HG02885 (cell line): ENCODE measurements at regions not wholly inside any gene's neighbourhood (a gene's known extent, or its start where the extent isn't known, plus 50 kb on each side); places are given as distances from the start of the nearest gene placed in this dataset.

Source experiments
- ATAC-seq: cut with Tn5 transposase; IDR thresholded peaks from one replicate; pipeline ENCODE4 v1.9.1; 2021; ENCODE audit warnings: mild to moderate bottlenecking; ENCODE audit not compliant: unreplicated experiment, poor library complexity

DNA sequence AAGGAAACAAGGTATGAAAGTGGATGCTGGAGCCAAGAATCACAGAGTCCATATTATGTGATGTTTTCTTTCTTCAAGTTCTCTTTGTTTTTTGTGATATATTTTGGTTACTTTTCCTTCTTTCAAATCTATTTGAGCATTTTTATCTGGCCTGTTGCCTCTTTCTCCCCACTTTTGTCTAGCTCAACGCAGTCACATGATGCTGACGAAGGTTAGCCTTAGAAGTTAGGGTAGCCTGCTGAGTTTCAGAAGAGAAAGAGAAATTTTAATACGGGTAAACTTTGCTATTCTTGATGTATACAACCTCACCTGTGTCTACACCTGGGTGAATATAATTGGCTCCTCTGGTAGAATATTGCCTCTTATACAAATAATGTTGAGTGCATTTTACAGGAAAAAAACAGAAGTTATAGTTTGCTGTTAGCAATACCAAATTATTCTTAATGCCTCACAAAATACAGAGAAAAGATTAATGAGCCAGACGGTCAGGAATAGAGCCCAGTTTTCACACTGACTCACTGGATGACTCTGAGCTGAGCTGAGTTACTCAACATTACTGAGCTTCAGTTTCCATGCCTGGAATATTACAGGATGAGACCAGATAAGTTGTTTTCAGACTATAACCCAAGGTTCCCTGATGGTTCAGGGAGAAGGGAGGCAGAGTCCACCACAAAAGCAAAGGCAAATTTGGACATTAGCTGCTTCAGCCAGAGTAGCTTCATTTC is 161.6 kb upstream of the BDNF start:
- no peak for ATAC-seq

DNA sequence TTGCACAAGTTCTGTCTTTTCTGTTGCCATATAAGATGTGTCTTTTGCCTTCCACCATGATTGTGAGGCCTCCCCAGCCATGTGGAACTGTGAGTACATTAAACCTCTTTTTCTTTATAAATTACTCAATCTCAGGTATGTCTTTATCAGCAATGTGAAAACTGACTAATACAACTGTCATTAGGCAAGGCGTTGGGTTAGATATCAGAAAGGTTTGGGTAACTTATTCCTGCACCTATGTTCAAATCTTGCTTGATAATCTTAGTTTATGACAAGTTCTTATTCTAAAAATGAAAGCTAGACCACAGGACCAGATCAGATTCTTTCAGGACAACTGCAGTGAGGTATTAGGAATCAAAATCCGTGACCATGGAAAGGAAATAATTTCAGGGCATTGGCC is 160.6 kb upstream of the BDNF start:
- no peak for ATAC-seq

DNA sequence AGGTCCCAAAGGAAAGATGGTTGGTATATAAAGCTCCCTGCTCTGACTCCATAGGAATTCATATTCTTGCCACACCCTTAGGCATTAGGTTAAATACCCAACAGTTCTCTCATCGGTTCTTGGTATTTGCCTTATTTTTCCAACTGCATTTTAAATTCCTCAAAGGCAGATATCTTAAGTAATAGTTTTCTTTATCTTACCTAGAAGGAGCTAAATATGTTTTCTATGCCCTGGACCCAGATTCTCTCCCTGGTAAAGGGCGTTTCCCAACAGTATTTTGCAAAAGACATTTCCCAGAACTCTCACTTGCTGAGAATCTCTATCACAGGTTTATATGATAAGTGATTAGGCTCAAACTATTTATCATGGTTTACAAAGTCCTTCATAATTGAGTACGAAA is 158.6 kb upstream of the BDNF start:
- no peak for ATAC-seq

DNA sequence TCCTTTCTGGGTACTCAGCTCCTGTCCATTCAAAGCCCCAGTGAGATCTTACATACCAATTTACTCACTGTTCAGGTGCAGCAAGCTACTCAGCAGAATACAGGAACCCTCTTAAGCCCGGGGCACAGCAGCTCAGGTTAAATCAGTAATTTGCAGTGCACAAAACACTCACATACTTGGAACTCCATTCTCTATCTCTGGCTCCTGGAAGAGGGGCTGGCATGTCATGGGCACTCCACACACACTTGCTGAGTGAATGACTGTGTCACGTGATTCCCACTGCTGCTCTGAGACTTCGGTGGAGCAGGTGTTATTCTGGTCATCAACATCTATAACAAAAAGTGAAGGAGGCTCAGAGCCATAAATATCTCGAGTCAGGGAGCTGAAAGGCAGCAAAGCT is 157.3 kb upstream of the BDNF start:
- no peak for ATAC-seq

DNA sequence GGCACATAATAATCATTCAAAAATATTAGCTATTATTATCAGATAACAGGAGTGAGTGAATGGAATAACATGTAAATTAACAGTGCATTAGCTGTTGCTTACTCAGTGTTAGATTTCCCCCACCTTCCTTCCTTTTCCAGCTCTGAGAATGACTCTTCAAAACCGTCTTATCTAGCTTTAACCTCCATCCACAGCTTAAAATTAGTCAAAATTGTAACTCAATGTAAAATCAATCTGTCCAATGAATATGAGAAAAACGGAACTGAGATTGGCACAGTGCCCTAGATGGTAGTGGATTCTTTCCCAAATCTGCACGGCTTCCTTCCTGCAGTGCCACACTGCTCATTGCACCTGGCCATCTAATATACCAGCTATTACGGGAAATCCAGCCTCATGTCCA is 156.8 kb upstream of the BDNF start:
- ATAC-seq, result no peak

DNA sequence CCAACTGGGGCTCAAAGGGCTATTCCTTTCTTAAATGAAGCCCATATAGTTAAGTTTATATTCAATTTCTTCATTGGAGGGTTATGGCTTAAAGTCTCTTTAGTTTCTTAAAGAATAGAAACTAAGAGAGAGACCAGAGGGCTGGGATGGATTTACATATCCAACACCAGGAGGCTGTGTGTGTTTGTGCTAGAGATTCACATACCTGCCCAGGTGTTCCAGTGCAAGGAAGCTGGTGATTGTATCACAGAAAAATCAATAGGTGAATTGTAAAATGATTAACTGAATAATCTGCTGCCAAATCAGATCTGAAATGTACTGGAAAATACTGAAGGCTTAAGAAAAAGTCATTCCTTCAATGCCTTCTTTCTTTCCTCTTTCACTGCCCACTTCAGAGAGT is 148.2 kb upstream of the BDNF start:
- no peak for ATAC-seq

DNA sequence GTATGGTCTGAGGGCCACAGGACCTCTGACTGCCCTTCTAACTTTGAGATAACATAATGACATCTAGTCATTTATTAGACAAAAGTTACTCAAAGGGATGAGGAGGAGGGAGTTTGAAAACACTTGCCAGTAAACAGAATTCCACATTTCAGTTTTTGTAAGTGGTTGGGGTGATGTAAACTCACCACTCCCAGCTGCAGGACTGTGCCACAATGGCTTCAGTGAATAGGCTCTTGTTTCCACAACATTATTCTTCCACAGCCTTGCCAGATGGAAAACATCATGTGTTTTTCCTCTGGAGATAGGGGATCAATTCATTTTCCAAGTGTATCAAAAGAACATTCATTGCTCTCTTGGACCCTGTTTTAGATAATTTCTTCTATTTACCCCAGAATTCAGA is 147.2 kb upstream of the BDNF start:
- ATAC-seq, result no peak

DNA sequence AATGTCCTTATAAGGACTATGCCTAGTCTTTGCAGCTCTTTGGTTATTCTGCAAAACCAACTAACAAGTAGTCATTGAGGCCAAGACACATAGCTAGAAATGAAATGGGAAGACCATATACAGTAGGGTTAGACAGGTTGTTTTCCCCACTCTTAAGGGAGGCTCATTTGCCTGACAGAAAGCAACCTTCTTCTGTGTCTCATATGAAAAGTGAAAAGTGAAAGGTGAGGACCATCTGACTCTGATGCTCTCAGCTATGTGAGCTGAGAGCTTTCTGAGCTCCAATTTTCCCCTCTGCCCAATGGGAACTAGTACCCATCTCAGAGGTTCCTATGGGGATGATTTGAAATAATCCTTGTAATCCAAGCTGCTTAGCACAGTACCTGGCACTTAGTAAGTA is 142.0 kb upstream of the BDNF start:
- no peak for ATAC-seq

DNA sequence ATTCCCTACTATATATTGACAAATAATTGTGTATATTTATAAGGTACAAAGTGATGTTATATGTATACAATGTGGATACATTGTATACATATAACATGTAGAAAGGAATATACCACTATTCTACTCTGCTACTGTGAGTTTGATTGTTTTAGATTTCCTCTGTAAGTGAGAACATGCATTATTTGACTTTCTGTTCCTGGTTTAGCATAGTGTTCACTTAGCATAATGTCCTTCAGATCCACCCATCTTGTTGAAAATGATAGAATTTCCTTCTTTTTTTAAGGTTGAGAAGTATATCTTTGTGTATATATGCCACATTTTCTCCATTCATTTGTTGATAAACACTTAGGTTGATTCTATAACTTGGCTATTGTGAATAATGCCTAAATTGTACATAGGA is 140.8 kb upstream of the BDNF start:
- no peak for ATAC-seq

DNA sequence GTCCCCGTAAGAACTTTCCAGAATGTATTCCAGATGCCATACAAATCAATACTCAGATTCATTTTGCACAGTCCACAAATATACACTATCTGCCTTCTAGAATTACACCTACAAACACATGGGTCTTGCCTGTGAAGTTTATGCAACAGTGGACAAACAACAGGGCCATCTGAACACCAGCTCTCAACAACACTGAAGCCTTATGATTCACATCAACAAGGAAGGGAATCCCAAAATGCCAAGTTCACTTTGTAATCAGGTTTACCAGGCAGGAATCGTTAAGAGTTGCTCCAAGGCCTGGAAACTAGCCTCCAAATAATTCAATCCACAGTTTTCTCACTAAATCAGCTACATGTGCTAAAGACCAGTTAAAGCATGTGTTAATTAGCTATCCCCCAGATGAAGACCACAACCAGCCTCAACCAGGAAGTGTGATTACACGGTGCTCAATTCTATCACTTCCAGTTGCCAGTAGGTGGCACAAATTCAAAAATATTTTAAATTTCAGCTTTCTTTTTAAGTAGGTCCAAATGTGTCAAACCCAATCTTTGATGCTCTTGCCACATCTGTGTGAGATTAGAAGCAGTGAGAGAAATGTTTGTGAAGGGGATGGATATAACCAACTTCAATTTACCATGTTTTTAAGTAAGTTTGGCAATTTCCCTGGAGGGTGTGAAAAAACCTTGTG is 139.1 kb upstream of the BDNF start:
- no peak for ATAC-seq

DNA sequence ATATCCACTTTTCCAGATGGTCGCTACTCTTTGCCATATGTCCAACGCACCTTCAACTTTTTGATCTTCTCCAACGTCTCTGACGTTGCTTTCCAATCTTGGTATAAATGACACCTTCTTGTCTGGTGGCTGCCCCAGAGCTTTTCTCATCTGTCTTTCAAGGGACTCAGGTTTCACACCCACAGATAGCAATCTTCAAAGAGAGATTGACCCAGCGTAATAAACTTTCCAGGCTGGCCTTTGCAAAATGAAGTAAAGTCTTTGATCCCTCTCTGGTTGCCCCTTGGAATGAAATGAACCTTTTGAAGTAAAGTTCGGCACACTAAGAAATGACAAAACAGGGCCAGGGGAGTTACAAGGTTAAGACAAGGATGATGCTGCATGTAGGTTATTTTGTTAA is 138.4 kb upstream of the BDNF start:
- ATAC-seq, result no peak

DNA sequence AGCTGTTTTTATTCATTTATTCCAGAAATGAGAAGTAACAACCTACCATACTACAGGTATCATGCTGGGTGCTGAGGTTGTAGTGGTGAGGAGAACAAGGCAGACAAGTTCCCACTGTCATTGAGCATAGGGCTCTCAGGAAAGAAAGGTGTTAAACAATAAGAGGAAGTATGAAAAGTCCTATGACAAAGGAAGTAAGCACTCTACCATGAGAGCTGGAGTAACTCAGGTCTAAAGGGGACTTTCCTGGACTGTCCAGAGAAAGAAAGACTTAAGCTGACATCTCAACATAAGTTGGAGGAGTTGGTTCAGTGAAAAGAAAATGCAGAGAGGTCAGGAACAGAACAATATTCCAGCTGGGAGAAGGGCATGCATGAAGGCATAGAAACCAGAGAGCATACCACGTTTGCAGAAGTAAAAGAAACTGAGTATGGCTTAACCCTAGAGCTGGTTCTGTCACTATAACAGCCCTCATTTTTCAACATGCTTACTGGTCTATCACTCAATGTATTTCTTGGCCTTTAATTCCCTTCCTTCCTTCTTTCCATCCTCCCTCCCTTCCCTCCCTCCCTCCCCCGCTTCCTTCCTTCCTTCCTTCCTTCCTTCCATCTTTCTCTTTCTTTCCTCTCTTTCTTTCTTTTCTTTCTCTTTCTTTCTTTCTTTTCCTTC is 137.8 kb upstream of the BDNF start:
- ATAC-seq, result peak; percentile 89

DNA sequence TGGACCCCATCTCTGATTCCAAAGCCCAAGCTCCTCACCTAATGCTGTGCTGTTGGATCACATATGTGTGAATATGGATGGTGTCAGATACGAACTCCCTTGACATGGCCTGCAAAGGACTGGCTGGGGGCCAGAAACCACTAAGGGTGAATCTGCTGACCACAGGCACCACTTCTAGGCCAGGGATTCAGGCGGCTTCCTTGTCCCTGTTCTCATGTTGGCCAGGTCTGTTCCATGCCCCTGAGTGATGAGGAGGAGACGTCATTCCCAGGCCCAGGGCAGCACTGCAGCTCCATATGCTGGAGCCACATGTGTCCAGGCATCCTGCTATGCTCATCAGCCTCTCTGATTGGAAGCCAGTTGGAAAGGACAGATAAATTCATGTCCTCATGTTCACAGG is 130.0 kb upstream of the BDNF start:
- no peak for ATAC-seq

DNA sequence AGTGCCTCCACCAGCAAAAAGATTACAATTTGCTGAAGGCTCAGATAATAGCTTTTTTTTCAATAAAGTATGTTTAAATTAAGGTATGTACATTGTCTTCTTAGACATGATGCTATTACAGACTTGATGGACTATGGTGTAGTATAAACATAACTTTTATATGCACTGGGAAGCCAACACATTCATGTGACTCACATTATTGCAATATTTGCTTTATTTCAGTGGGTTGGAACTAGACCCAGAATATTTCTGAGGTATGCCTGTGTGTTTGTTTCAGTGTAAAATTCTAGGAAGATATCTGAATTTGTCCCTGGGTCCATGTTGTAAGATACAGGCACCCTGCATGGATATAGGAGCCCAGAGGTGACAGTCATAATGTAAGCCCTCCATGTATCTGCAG is 120.0 kb upstream of the BDNF start:
- no peak for ATAC-seq

DNA sequence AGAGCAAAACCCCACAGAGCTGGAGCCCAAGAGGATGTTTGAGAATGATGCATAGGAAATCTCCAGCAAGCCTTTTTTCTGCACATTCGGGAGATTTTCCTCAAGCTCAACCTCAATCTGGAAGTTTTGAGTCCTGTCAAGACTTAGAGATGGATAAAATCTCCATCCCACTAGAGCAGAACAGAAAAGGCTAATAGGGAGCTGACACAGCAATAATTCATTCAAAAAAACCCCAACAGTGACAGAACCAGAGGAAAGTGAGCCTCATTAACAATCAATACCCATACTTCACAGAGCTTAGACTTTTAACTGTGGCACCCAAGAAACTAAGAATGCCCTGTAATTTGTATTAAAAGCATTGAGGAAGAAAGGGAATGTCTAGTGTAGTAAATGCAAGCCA is 115.9 kb upstream of the BDNF start:
- ATAC-seq, result no peak

DNA sequence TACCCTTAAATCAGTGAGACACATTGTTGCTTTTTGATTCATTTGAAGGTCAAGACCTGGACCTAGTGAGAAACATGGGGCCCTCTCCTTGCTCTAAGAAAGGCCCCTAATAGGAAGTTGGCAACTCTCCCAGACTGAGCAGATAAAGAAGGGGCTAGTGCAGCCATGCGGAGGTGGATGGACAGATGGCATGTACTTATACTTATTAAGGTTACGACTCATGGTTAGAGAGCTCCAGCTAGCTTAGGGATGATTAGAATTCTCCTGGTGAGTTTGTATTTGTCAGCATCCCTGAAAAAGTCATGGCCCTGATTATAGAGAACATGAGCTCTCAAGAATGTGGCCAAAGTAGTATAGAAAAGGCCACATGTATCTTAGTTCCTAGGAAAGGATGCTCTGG is 112.1 kb upstream of the BDNF start:
- ATAC-seq, result no peak

DNA sequence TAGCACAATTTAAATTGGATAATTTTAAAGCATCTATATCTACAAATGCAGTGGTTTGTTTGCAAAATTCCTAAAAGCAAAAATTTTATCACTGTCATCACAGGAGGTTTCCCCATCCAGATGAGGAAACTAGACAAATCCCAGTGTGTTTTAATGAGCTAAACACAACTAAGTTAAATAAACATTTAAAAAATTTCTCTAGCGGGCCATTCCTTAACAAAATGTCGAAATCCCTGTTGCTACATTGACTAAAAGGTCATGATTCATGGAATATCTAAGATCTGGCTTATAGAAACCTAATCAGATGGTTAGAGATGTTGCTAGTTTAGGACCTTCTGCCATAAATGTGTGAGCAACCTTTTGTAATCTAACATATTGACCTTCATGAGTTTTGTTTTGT is 107.3 kb upstream of the BDNF start:
- ATAC-seq, result no peak

DNA sequence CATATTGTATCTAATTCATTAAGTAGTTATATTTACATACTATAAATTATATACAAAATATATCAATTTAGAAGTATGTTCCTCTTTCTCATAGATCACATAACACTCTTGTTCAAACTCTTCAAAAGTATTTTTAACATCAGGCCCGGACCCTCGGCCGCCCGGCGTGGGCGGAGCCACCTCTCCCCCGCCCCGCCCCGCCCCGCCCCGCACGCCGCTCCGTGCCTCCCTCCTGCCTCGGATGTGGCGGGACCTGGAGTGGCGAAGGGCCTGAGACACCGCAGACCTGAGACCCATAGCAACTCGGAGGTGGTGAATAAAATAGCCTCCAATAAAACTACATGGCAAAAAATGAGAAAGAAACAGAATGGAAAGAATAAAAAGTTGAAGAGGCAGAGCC is 105.9 kb upstream of the BDNF start:
- no peak for ATAC-seq

DNA sequence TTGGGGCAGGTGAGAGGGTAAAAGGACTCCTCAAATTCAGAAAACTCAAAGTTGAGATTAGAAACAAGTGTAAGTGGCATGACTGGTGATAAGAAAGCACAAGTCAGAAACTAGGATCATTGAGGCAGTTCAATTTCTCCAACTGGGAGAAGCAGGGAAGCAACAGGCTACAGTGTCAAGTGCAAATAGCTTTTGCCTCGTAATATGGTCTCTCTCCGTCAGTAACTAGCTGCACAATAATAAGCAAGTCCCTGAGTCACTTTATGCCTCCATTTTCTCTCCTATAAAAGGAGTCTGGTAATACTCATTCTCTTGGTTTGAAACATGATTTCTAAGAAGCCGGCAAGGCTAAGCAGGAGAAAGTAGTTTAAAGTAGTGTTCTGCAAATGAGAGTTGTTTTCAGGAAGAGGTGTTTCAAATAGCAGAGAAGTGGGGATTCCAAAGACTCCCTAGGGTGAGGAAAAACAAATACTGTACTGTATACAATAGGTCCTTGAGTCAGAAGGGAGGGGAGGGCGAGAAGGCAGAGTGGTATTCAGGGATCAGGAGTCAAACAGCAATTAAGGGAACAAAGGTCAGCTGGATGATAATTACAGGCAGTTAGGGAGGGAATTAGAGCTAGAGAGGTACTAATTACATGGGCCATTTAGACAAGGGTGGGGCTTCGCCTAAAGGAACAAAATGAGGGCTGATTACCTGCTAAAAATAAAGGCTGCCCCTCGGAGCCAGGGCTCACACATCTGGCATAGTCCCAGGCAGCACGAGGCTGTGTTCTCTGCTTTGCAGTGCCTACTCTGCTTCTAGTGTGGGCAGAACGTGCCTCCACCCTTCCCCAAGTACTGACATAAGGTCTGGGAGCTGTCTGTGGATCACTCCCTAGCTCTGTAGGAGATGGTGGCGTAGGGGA is 96.0 kb upstream of the BDNF start:
- ATAC-seq, result no peak

DNA sequence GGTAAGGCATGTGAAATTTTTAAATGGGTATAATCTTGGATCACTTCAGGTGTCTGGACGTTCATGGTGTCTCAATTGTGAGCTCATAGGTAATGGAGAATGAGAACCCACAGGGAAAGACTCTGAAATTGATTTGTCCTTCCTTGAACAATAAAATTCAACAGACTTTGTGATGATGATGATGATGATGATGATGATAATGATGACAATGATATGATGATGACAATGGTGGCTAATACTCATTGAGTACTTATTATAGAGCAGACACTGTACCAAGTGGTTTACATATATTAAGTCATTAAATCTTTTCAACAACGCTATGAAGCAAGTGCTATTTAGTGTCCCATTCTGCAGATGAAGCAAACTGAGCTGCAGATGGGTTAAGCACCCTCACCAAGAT is 86.6 kb upstream of the BDNF start:
- ATAC-seq, result no peak

DNA sequence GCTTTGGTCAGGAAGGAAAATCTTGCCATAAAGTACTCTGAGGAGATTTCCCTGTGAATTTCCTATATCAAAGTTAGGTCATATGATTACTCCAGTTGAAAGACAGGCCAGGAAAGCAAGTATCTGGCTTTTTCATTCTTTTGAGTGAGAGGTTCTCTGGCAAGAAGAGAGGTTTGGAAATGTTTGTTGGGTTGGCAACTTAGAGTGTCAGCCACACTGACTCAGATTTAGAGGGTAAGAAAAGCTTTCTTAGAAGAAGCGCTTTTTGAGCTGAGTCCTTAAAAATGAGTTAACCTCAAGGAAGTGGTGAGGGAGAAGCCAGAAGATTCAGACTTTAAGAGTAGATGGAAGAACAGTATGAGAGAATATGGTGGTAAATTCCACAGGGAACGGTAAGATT is 86.1 kb upstream of the BDNF start:
- ATAC-seq, result no peak
